RPMI7951 (cell line): ENCODE measurements at regions not wholly inside any gene's neighbourhood (a gene's known extent, or its start where the extent isn't known, plus 50 kb on each side); places are given as distances from the start of the nearest gene placed in this dataset.
"Not testable (repeated sequence)": the region's sequence is repeated elsewhere in the genome, so short reads cannot be mapped to it uniquely, and the experiment has no call there.

Source experiments
- DNase-seq: peaks from one replicate; pipeline ENCODE4 v3.0.0-alpha.2; 2012; ENCODE audit warnings: low read depth

DNA sequence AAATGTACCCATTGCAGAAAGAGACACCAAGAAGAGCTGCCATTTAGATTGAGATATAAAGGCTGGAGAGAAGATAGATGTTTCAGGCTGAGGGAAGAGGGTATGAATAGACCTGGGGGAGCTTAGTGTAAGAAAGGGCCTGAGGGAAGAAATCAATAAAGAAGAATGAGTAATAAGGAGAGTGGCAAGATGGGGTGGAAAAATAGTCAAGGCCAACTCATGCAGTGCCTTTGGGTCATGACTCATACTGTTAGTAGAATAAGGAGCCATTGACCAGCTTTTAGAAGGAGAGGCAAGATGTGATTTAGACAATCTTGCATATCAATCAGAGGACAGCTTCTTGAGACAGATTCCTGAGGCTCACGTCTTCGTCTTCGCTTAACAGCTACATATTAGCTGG lies 287.5 kb downstream of the DUSP6 start:
- DNase-seq = peak; percentile 94

DNA sequence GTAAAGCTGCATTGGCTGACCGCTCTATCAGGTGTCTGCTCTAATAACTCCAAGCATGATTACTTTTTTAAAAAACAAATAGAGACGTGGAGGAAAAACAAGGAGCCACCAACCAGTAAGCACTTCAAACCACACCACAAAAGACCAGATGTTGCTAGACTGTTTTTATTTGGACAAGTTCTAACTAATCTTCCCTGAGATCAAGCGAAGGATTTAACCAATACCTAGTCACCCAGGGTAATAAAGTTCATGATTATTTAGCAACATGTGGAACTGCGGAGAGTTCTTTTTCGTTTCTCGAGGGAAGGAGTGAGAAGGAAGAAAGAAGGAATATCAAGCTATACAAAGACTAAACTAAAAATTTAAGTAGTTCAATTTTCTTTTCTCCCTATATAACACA lies 288.1 kb downstream of the DUSP6 start:
- peak; percentile 38 for DNase-seq

DNA sequence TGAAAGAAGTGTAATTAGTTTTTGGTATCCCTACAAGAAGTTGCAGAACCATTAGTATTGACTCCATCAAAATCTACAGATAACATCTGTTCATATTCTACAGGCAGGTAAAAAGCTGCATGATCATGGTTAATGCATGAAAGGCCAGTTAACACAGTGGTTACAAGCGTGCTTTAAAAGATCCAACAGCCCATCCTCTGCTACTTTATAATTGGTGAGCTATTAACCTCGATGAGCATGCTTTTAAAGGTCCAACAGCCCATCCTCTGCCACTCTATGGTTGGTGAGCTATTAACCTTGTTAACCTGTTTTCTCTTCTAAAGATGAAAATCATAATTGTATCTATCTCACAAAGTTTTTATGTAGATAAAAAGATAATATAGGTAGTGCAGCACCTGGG lies 289.3 kb downstream of the DUSP6 start:
- DNase-seq = no peak

DNA sequence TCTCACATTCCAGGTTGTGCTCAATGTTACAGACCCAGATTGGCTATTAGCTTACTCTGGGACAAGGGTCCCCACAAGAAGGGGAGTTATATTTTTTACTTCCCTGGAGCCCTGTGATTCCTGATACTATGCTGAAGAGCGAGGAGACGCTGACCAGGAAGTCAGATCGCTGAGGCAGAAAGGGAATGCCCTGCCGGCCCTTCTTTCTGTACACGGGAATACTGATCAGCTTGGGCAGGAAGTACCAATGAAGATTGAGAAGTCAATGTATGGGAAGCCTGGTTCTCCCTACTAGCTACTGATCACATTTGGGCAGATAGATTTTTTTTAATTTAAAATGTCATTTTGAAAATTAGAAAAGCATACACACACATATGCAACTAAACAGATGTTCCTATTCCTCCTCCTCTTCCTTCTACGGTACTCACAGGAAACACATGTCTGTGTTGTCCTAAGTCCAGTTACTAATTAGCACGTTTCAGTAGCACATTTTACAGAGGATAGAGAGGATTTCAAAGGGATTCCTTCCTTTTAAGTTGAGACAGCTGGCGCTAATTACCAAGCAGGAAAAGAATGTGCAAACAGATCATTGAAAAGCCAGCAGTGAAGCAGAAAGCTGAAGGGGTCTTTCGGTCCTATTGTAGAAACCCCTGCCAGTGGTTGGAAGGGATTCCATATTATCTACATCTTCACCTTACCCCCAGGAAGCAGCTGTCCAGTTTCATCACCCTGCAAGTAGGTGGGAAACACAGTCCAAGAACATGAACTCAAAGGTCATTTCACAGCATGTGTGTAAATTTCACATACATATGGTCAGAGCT lies 292.4 kb downstream of the DUSP6 start:
- DNase-seq = no peak

DNA sequence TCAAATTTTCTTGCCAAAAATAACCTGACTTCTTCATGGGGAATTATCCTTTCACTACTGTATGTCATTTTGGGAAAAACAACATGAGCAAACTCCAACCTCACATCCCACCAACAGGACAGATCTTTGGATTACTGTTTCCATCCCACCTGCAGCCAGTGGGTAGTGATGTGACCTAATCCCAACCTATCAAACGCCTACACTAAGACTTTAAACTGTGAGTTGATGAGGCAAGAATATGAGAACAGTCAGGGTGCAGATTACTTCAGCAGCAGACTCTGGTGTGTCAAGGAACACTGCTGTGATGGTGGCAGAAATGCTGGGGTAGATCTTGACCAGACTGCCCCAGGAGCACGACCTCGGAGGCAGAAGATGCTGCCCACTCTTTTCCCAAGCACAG lies 293.2 kb downstream of the DUSP6 start:
- no peak for DNase-seq

DNA sequence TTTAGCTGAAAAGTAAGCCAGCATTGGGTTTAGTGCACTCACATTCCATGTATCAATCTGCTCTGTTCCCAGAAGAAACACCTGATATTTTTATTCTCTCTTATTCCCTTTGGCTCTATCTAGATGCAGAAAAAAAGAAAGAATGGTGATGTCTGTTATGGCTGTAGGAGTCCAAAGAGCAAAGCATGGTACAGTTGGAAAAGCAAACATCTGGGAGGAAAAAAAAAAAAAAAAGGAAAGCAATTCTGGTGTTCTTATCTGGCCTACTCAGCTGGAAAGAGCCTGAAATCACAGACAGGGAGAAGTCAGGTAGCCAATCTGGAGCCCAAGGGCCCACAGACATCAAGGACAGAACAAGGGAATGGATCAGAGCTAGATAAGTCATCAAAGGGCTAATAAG lies 293.9 kb downstream of the DUSP6 start:
- DNase-seq = no peak

DNA sequence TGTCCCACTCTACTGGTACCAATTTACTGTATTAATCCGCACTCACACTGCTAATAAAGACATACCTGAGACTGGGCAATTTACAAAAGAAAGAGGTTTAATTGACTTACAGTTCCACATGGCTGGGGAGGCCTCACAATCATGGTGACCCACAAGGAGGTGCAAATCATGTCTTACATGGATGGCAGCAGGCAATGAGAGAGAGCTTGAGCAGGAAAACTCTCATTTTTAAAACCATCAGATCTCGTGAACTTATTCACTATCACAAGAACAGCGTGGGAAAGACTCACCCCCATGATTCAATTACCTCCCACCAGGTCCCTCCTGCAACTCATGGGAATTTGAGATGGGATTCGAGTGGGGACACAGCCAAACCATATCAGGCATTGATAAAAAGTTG lies 298.5 kb downstream of the DUSP6 start:
- DNase-seq = not testable (repeated sequence)

DNA sequence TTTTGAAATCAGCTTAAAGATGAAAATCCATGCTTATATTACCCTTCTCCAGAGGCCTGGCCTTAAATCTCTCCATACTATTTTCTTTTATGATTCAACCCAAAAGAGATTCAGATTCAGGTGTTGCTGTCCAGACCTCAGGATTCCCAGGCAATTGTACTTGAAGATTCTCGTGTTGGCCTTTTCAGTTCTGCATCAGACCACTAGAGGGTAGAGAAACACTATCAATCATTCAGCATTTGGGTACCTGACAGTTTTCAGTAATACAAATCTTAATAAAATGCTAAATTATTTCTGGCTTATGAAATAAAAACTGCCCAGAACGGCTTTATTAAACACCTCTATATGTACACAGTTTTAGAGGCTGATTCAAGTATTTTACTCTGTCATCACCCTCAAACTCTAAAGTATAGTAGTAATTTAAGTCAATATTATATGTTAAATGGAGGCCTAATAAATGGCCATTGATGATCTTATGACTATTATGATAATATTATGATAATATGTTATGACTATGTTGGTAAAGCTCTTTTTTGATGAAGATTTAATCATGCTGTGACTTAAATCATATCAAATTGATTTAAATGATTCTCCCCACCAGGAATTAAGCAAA lies 301.1 kb downstream of the DUSP6 start:
- peak; percentile 60 for DNase-seq

DNA sequence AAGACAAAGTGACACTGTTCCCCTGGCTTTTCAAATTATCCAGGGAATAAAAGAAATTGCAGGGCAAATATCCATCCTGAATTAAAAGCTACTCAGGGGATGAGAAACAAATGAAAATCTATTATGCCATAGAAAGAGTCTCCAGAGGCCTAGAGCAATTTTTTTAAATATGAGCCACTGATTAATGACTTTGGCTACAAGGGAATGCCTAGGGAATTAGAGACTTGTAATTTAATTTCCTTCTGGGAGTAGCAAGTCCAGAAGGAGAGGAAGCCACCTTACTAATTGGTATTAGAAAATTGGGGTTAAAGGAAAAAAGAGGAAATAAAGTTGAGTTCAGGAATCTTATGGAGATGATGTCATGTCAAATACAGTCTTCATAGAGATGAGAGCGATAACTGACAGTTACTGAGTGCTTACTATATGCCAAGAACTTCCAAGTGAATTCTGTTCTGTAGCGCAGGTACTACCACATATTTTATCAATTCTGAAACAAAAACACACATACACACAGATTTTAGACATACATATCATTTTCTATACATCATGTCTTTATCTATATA lies 304.4 kb downstream of the DUSP6 start:
- no peak for DNase-seq

DNA sequence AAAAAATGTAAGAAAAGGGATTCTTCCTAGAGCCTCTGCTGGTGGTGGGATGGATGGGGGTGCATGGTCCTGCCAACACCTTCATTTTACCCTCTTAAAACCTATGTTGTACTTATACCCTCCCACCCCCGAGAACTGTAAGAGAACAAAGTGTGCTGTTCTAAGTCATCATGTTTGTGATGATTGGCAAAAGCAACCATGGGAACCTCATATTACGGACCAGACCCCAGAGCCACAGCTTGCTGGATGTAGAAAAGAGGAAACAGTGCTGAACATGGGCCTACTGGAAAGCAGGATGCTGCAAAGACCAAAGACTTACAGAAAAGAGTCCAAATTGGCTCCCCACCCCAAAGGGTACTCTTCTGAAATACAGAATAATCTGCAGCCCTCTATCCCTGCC lies 311.2 kb downstream of the DUSP6 start:
- no peak for DNase-seq

DNA sequence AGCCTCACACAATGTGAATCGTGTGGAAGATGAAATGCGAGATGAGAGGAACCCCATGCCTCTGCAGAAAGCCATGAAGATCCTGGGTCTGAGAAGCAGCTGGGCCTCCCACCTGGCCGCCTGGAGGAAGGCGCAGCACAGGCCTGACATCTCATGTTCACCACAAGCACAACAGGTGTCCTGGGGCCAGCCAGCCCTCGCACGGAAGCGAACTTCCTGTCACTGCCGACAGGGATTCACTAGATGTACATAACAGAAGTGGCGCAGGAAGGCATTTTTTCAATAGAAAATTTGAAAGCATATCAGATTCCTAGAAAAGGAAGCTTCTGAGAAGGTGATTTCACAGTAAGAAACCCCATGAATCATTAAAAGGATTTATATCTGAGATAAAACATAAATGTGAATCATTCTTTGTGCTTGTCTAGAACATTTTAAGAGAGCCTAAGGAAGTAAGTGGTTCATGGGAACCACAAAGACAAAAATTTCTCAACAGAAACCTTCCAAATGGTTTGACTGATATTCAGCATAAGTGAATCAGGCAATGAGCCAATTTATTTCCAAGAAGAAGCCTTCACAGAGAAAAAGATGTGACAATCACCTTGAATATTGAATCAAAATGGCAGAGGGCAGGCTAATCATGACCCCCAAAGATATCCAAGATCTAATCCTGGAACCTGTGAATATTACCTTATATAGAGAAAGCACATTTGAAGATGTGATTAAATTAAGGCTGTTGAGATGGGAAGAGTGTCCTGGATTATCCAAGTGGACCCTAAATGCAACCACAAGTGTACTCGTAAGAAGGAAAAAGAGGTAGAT lies 311.9 kb downstream of the DUSP6 start:
- peak; percentile 53 for DNase-seq

DNA sequence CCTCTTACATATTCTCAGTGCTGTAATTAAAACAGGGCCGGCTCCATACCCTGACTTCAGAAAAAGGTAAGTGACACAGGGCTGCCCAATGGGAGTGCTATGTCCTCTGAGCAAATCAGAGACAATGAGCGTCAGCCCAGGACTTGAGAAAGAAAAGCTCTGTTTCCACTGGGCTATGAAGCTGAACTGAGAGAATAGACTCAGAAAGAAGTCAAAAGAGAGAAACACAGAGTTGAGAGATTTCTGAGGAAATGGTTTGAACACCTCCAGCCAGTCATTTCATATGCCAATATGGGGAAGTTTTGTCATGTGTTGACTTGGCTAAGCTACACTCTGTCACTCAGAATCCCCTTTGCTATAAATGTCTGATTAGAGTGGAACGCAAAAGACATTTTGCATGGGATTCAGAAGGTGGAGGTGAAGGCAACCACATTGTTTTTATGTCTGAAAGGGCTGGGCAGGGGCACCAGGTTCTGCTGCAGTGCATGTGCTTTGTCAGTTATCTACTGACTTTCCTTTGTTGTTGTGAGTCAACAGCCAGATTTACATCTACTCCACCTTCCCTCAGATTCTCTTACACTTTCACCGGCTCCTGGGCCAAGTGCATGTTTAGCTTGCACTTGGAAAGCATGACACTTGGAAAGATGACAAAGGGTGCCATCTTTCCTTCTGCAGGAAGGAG lies 313.3 kb downstream of the DUSP6 start:
- no peak for DNase-seq

DNA sequence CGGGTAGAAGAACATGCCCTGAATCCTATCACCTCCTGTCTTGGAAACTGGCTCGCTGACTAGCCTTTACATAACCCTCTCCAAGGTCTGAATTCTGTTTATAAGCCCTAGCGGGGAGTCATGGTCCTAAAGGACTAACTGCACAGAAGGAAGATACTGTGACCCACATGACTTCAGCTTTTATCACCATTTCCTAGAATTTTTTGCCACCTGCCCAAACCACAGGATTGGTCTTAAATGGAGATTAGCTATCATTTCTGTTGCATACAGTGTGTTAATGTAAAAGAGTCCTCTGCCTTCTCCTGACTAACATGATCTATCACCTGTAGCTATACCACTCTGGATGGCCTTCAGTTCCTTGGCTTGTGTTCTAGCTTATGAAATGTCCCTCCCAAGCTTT lies 319.2 kb downstream of the DUSP6 start:
- no peak for DNase-seq

DNA sequence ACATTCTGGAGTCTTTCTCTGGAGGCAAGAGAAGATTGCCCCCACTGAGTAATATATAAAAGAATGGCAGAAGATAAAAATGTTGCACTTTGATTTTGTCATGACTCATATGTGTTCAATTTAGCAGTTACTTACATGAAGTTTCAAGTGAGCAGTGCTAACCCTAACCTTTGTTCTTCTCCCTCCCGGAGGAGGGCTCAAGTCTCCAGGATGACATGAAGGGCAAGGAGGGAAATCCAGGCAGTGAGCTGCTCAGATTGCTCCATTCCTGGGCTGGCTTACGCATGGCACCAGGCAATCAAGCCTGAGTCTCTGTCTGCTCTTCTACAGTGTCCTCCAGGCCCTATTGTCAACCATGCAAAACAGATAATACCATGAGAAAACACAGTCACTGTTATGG lies 322.3 kb downstream of the DUSP6 start:
- no peak for DNase-seq

DNA sequence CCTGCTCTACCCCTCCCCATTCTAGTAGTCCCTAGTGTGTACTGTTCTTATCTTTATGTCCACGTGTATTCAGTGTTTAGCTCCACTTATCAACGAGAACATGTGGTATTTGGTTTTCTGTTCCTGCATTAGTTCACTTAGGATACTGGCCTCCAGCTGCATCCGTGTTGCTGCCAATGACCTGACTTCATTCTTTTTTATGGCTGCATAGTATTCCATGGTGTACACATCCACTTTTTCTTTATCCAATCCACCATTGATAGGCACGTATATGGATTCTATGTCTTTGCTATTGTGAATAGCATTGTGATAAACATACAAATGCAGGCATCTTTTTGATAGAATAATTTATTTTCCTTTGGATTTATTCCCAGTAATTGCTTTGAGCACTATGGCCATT lies 327.7 kb downstream of the DUSP6 start:
- DNase-seq = no peak

DNA sequence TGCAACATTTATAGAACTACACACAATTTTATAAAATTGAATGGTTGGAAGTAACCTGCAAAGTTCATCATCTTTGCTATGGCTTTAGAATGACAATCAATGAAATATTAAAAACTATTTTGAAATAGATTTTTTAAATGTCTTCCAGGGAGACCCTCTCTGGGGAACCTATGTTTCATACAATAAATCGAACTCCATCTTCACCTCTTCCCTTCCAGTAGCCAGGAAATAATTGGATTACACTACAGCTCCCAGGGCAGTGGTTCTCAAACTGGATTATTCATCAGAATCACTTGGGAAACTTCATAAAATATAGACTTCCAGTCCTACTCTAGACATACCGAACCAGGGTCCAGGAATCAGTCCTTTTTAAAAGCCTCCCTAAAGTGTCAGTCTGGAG lies 328.4 kb downstream of the DUSP6 start:
- no peak for DNase-seq

DNA sequence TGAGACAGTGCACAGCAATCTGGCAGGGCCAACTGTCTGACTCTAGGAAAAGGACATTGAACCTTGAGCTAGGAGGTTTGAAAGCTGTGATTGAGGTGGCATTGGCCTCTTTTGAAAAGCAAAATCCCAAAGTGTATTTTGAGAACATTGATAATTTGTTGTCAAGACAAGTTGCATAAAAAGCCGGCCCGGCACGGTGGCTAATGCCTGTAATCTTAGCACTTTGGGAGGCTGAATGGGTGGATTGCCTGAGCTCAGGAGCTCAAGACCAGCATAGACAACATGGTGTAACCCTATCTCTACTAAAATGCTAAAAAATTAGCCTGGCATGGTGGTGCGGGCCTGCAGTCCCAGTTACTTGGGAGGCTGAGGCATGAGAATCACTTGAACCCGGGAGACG lies 331.6 kb downstream of the DUSP6 start:
- DNase-seq = no peak

DNA sequence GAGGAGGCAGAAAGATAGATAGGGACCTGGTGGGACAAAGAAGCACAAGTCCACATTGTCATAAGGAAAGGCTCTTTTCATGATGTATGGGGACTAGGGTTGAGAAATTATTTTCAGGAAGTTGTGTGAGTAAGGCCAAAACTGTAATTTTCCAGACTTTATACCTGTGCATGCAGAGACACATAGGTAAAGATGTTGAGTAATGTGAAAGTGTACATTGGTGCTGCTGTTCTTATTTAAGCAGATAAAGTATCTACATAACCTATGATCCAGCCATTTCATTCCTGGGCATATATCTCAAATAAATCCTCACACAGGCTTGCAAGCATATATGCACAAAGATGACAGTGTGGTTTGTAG lies 332.2 kb downstream of the DUSP6 start:
- no peak for DNase-seq

DNA sequence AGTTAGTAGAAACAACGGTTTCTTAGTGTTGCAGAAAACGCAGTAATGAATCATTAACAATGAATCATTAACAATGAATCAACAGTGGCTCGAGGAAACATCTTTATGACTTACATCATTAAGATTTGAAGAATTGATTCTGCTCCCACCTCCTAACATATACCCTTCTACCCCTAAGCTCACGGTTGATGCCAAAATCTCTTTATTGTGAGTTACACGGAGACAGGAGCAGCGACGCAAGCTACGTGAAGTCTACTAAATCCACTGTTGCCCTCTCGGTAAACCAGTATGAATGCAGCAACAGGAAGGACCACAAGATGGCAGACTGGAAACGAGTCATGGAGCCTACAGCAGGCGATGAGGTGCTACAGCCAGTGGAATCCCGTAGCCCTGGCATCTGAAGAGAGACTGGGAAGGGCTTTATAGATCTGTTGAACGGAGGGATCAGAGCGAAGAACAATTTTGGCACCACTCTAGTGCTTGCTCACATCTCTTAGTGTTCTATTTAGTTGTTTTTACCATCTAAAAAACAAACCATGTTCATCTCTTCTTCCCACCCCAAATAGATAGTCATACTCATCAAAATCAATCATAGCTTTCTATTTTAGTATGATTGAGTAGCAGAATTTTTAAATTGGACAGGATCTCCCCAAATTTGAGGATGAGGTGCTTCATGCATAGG lies 332.7 kb downstream of the DUSP6 start:
- DNase-seq = peak; percentile 82

DNA sequence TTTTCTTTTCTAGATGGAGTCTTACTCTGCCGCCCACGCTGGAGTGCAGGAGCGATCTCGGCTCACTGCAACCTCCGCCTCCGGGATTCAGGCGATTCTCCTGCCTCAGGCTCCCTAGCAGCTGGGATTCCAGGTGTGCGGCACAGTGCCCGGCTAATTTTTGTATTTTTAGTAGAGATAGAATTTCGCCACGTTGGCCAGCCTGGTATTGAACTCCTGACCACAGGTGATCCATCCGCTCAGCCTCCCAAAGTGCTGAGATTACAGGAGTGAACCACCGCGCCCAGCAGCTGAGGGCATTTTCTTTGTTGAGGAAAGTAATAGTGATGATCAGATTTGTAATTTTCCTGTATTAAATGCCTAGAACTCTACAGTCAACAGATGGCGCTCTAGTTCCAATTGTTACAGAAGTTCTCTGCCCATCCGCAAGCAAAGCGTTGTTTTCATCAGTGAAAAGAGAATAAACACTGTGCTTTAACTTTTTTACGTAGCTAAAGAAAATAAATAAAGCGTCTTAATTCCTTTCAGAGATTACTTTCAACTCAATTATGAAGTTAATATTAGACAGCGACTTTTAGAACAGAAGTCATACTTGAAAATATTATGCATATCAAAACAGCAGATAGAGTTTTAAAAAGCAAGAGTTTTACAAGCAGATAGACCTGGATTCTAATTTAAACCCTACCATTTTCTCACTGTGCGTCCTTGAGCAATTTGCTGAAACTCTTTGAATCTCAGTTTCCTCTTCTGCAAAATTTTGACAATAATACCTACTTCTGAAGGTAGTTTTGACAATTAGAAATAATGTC lies 335.1 kb downstream of the DUSP6 start:
- peak; percentile 71 for DNase-seq

DNA sequence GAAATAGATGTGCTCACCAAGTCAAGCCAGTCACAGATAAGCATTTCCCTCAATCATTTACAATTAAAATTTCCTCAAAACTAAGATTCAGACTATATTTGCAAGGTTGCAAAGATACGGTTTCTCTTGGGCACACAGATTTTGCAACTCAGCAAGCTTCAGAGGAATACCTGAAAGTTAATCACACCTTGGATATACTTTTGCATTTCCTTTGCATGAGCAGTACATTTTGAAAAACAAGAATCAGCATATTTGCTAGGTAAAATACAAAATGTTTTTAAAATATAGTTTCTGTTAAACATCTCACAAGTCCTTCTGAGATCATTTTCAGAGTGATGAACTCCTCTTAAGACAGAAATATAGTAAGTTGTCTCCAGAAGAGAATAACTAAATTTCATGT lies 336.9 kb downstream of the DUSP6 start:
- no peak for DNase-seq
